Smooth muscle cell (in vitro differentiated cells): ENCODE measurements at regions not wholly inside any gene's neighbourhood (a gene's known extent, or its start where the extent isn't known, plus 50 kb on each side); places are given as distances from the start of the nearest gene placed in this dataset.

ENCODE experiments used
- DNase-seq: peaks from one replicate; lab custom pipeline; 2025; ENCODE audit not compliant: unreplicated experiment; lab: John Stamatoyannopoulos, UW
- H2AFZ ChIP-seq: fragments of 200-600 bp; sonication (generic); 2 replicates; pipeline ENCODE4 v1.6.0; 2016; ENCODE audit warnings: antibody characterized with exemption, low read depth, mild to moderate bottlenecking
- H3F3A ChIP-seq: fragments of 200-600 bp; sonication (generic); 2 replicates; pipeline ENCODE4 v1.6.0; 2017; ENCODE audit warnings: antibody characterized with exemption, low read depth
- H3K27ac ChIP-seq: fragments of 200-600 bp; sonication (generic); 2 replicates; pipeline ENCODE4 v1.5.1; 2016; ENCODE audit warnings: low read depth, mild to moderate bottlenecking
- H3K27me3 ChIP-seq: fragments of 200-600 bp; sonication (generic); 2 replicates; pipeline ENCODE4 v1.6.1; 2016; ENCODE audit warnings: low read depth, mild to moderate bottlenecking
- H3K36me3 ChIP-seq: fragments of 200-600 bp; sonication (generic); 2 replicates; pipeline ENCODE4 v1.5.1; 2016; ENCODE audit warnings: low read depth
- H3K4me1 ChIP-seq: fragments of 200-600 bp; sonication (generic); 2 replicates; pipeline ENCODE4 v1.5.1; 2016; ENCODE audit warnings: low read depth
- H3K4me2 ChIP-seq: fragments of 200-600 bp; sonication (generic); 2 replicates; pipeline ENCODE4 v1.6.0; 2016; ENCODE audit warnings: mild to moderate bottlenecking
- H3K4me3 ChIP-seq: fragments of 200-600 bp; sonication (generic); 2 replicates; pipeline ENCODE4 v1.5.1; 2016; ENCODE audit warnings: mild to moderate bottlenecking
- H3K79me2 ChIP-seq: fragments of 200-600 bp; sonication (generic); 2 replicates; pipeline ENCODE4 v1.6.0; 2016; ENCODE audit warnings: low read depth, mild to moderate bottlenecking
- H3K9ac ChIP-seq: fragments of 200-600 bp; sonication (generic); 2 replicates; pipeline ENCODE4 v1.6.0; 2016; ENCODE audit warnings: low read depth
- H3K9me3 ChIP-seq: fragments of 200-600 bp; sonication (generic); replicated peaks from 2 replicates; pipeline ENCODE4 v1.5.1; 2016; ENCODE audit warnings: low read depth
- H4K20me1 ChIP-seq: fragments of 200-600 bp; sonication (generic); 2 replicates; pipeline ENCODE4 v1.6.0; 2016; ENCODE audit warnings: low read depth
- WGBS: methylation state at CpG from one replicate; pipeline ENCODE4 v1.1.7; 2016; ENCODE audit warnings: low lambda C conversion rate; 5-methylcytosine and 5-hydroxymethylcytosine counted together
- TF ChIP-seq, protein P1 (sequence below): fragments of 200-600 bp; sonication (generic); IDR thresholded peaks from 2 replicates; pipeline ENCODE4 v1.5.1; 2017; ENCODE audit warnings: borderline replicate concordance, mild to moderate bottlenecking, antibody characterized with exemption; ENCODE audit not compliant: insufficient read depth, poor library complexity, severe bottlenecking

DNA sequence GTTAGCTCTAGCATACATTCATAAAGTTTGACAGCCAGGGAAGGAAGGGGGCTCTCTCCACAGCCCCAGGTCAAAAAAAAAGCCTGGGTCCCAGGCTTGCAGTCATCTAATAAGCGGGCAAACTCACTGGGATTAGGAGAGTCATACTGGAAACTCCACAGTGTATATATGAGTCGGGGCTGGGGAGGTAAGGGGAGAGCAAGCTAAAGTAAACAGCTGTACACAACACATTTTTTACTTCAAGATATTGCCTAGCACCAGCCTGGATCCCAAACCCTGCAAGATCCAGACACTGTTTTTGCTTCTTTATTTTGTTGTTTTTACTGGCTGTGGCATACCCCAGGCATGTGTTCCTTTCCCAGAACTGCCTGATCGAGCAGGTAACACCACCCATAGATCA lies 291.3 kb upstream of the TANK start:
- Histone ChIP-seq H3K9ac (no peak overlapping the region), H3K9me3 (no peaks in the 10 kb centered on the region), H2AFZ (peak overlapping the region; percentile 1), H3K4me1 (no peaks in the 10 kb centered on the region), H3K4me3 (no peak overlapping the region), H3K36me3 (no peaks in the 10 kb centered on the region), H3K4me2 (peak overlapping the region; percentile 23), H4K20me1 (no peaks in the 10 kb centered on the region), H3K79me2 (no peaks in the 10 kb centered on the region), H3K27me3 (no peaks in the 10 kb centered on the region), H3F3A (no peaks in the 10 kb centered on the region), H3K27ac (peak overlapping the region; percentile 29)
- no peak for DNase-seq
- TF ChIP-seq, protein P1, sequence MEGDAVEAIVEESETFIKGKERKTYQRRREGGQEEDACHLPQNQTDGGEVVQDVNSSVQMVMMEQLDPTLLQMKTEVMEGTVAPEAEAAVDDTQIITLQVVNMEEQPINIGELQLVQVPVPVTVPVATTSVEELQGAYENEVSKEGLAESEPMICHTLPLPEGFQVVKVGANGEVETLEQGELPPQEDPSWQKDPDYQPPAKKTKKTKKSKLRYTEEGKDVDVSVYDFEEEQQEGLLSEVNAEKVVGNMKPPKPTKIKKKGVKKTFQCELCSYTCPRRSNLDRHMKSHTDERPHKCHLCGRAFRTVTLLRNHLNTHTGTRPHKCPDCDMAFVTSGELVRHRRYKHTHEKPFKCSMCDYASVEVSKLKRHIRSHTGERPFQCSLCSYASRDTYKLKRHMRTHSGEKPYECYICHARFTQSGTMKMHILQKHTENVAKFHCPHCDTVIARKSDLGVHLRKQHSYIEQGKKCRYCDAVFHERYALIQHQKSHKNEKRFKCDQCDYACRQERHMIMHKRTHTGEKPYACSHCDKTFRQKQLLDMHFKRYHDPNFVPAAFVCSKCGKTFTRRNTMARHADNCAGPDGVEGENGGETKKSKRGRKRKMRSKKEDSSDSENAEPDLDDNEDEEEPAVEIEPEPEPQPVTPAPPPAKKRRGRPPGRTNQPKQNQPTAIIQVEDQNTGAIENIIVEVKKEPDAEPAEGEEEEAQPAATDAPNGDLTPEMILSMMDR: no peak
- 46% methylated on average over 3 of the region's 3 CpGs for WGBS

DNA sequence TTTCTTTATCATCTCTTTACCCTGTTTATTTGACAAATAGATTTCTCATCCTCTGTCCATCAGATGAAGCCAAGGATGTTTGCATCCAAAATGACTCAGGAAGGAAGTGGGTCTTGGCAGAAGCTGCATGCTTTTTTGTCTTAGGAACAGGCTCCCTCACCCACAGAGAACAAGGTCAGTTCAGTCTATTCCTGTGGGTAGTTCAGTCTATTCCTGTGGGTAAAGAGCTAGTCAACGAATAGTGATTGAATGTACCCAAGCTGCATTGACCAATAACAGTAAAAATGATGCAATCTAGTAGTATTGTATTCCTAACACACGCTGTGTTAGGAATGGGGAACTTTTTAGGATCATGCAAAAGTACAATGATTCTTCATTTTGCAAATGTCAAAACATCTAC lies 290.8 kb upstream of the TANK start:
- H3K4me2 ChIP-seq: peak overlapping the region; percentile 23
- DNase-seq: no peak
- no peak overlapping the region for H2AFZ ChIP-seq
- no peaks in the 10 kb centered on the region for H3K79me2 ChIP-seq
- no peaks in the 10 kb centered on the region for H4K20me1 ChIP-seq
- no peaks in the 10 kb centered on the region for H3K27me3 ChIP-seq
- H3K9me3 ChIP-seq: no peaks in the 10 kb centered on the region
- H3K4me1 ChIP-seq: no peaks in the 10 kb centered on the region
- H3K9ac ChIP-seq: no peak overlapping the region
- WGBS: 69% methylated on average over 2 of the region's 2 CpGs
- TF ChIP-seq, protein P1: no peak
- H3K27ac ChIP-seq: peak overlapping the region; percentile 29
- no peaks in the 10 kb centered on the region for H3F3A ChIP-seq
- no peaks in the 10 kb centered on the region for H3K36me3 ChIP-seq
- no peak overlapping the region for H3K4me3 ChIP-seq

DNA sequence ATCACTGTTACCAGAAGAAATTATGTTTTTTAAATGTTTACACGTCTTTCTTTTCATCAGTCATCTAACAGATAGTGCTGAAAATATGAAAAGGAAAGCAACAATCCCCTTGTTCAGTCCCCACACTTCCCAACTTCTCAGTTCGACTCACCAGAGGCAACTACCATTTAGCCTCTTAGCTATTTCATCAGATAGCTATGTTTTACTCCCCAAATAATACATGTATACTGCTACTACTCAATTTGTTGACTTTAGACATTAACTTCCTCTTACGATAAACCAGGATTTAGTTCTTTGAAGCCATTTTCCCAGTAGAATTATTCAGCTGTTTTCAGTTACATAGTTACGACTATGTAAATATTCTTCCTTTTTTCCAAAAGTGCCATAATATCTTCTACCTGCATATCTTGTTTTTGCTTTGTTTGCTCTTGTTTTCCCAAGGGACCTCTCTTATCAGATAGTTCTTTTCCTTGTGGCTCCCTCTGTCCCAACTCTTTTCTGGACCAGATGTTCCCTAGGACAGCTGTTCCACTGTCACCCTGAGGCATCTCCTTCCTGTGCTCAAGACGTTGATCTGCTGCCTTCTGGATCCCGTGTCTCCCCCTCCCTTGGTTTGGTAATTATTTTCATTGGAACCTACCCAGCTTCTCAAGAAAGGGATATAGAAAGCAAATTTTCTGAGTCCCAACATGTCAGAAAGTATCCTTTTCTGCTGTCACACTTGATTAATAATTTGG lies 289.3 kb upstream of the TANK start:
- Histone ChIP-seq H3K4me3 (no peak overlapping the region), H3K4me1 (no peaks in the 10 kb centered on the region), H3K9me3 (no peaks in the 10 kb centered on the region), H3K36me3 (no peaks in the 10 kb centered on the region), H3K27ac (no peak overlapping the region), H3K9ac (no peak overlapping the region), H3K4me2 (peak overlapping the region; percentile 24), H2AFZ (peak overlapping the region; percentile 70), H3K27me3 (no peaks in the 10 kb centered on the region), H4K20me1 (no peaks in the 10 kb centered on the region), H3F3A (no peaks in the 10 kb centered on the region), H3K79me2 (no peaks in the 10 kb centered on the region)
- WGBS: 36% methylated on average over 6 of the region's 6 CpGs
- no peak for DNase-seq
- TF ChIP-seq, protein P1: no peak

DNA sequence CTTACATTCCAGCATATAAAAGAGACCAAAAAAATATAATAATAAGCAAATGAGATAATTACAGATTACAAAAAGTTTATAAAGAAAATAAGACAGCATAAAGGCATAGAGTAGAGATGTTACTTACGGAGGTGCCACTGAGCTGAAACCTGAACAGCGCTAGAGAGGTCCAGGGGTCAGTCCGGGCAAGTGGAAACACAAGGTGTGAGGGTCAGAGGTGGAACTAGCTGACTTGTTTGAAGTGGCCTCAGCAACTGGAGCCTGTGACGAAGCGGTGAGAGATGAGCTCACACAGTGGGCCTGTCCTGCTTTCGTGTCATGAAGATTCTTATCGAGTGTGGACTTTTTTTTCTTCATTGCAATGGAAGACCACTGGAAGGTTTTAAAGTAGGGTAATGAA lies 288.3 kb upstream of the TANK start:
- H3K27me3 ChIP-seq: no peaks in the 10 kb centered on the region
- H2AFZ ChIP-seq: no peak overlapping the region
- H3K4me2 ChIP-seq: no peak overlapping the region
- no peaks in the 10 kb centered on the region for H3K79me2 ChIP-seq
- no peak overlapping the region for H3K27ac ChIP-seq
- DNase-seq: no peak
- no peaks in the 10 kb centered on the region for H3K36me3 ChIP-seq
- 98% methylated on average over 7 of the region's 7 CpGs for WGBS
- TF ChIP-seq, protein P1: no peak
- no peak overlapping the region for H3K4me3 ChIP-seq
- no peaks in the 10 kb centered on the region for H3K9me3 ChIP-seq
- H3K4me1 ChIP-seq: no peaks in the 10 kb centered on the region
- no peaks in the 10 kb centered on the region for H4K20me1 ChIP-seq
- no peaks in the 10 kb centered on the region for H3F3A ChIP-seq
- no peak overlapping the region for H3K9ac ChIP-seq
